H1 (cell line): ENCODE measurements at regions not wholly inside any gene's neighbourhood (a gene's known extent, or its start where the extent isn't known, plus 50 kb on each side); places are given as distances from the start of the nearest gene placed in this dataset.
A peak's percentile ranks its signal among the peaks of the same experiment; 100 is the strongest.

ENCODE experiments used
- CTCF ChIA-PET: fragments of 300-600 bp; sonication (Branson Sonifier 250); formaldehyde crosslinking; loops from one replicate; lab custom pipeline; 2021; ENCODE audit not compliant: partially characterized antibody; lab: Charles Lee
- POLR2A ChIA-PET: fragments of 300-600 bp; sonication (Branson Sonifier 250); formaldehyde crosslinking; loops from one replicate; lab custom pipeline; 2021; ENCODE audit warnings: inconsistent platforms; ENCODE audit not compliant: partially characterized antibody; lab: Charles Lee
- DNase-seq, 2 experiments: peaks; one replicate each; pipeline versions ENCODE4 v3.0.0 to v3.0.0-alpha.2; 2010 to 2022; ENCODE audit warnings: low spot score in 2 of 2, low read depth in 1 of 2, mixed read lengths in 1 of 2
- FAIRE-seq: peaks from 2 replicates; lab custom pipeline; 2011; peaks lifted over from hg19 to GRCh38; lab: Jason Lieb, UNC
- H2AFZ ChIP-seq: 2 replicates; pipeline ENCODE4 v1.8.1; 2012; ENCODE audit warnings: low read length, inconsistent platforms
- H2AK5ac ChIP-seq: 2 replicates; pipeline ENCODE4 v1.6.1; 2013; ENCODE audit warnings: low read depth, low read length
- H2BK120ac ChIP-seq: replicated peaks from 2 replicates; pipeline ENCODE3; 2013; ENCODE audit warnings: low read depth, low read length, inconsistent platforms
- H2BK12ac ChIP-seq: 2 replicates; pipeline ENCODE4 v1.6.1; 2013; ENCODE audit warnings: low read depth, low read length
- H2BK15ac ChIP-seq: 2 replicates; pipeline ENCODE4 v1.6.1; 2013; ENCODE audit warnings: low read length
- H2BK20ac ChIP-seq: 2 replicates; pipeline ENCODE4 v1.6.1; 2013; ENCODE audit warnings: low read length
- H2BK5ac ChIP-seq: 2 replicates; pipeline ENCODE4 v1.6.1; 2013; ENCODE audit warnings: low read depth, low read length
- H3K14ac ChIP-seq: 2 replicates; pipeline ENCODE4 v1.6.1; 2013; ENCODE audit warnings: inconsistent platforms; ENCODE audit not compliant: insufficient read length
- H3K18ac ChIP-seq: 2 replicates; pipeline ENCODE4 v1.6.1; 2013; ENCODE audit warnings: low read length; ENCODE audit errors: extremely low read depth
- H3K23ac ChIP-seq: 2 replicates; pipeline ENCODE4 v1.6.1; 2013; ENCODE audit warnings: inconsistent platforms; ENCODE audit not compliant: insufficient read length
- H3K23me2 ChIP-seq: 2 replicates; pipeline ENCODE4 v1.6.1; 2013; ENCODE audit warnings: low read depth, low read length
- H3K27ac ChIP-seq: 2 replicates; pipeline ENCODE4 v1.6.1; 2011; ENCODE audit warnings: low read depth, low read length, inconsistent platforms
- H3K27me3 ChIP-seq, 4 experiments: replicated peaks in 1 of 4; 1 replicate in 1 of 4; 2 replicates in 3 of 4; pipeline versions ENCODE4 v1.6.1 to v1.8.1; 2011 to 2013; ENCODE audit warnings: low read length in 3 of 4, mild to moderate bottlenecking in 3 of 4, inconsistent platforms in 2 of 4, mixed read lengths in 2 of 4, moderate library complexity in 1 of 4; ENCODE audit not compliant: control insufficient read depth in 3 of 4, insufficient read depth in 3 of 4; ENCODE audit errors: extremely low read depth in 1 of 4
- H3K36me3 ChIP-seq, 4 experiments: 2 replicates each; pipeline versions ENCODE4 v1.6.1 to v1.8.1; 2011 to 2013; ENCODE audit warnings: mild to moderate bottlenecking in 4 of 4, low read length in 3 of 4, moderate library complexity in 2 of 4, control low read depth in 1 of 4, inconsistent platforms in 1 of 4; ENCODE audit not compliant: insufficient read depth in 4 of 4, control insufficient read depth in 2 of 4
- H3K4ac ChIP-seq: replicated peaks from 2 replicates; pipeline ENCODE3; 2013; ENCODE audit warnings: low read length, low read depth, mixed read lengths, inconsistent platforms; ENCODE audit not compliant: insufficient read length
- H3K4me1 ChIP-seq, 4 experiments: replicated peaks in 1 of 4; 1 replicate in 1 of 4; 2 replicates in 3 of 4; pipeline versions ENCODE4 v1.6.1 to v1.8.1; 2011 to 2013; ENCODE audit warnings: low read length in 3 of 4, inconsistent platforms in 2 of 4, mixed read lengths in 1 of 4; ENCODE audit not compliant: insufficient read depth in 4 of 4, control insufficient read depth in 3 of 4
- H3K4me2 ChIP-seq, 2 experiments: 2 replicates each; pipeline versions ENCODE4 v1.6.1 to v1.8.1; 2011 to 2013; ENCODE audit warnings: low read depth in 2 of 2, low read length in 2 of 2, control low read depth in 1 of 2, inconsistent platforms in 1 of 2, mild to moderate bottlenecking in 1 of 2; ENCODE audit not compliant: insufficient read depth in 1 of 2
- H3K4me3 ChIP-seq, 4 experiments: fragments of 200-600, 300-600 bp in 1 of 4; sonication (generic), shearing (Covaris generic), sonication (Bioruptor Twin) in 1 of 4; 2 replicates each; pipeline versions ENCODE4 v1.5.1 to v1.8.1; 2011 to 2016; ENCODE audit warnings: low read length in 4 of 4, low read depth in 3 of 4, control low read depth in 2 of 4, inconsistent platforms in 2 of 4, mild to moderate bottlenecking in 2 of 4, mixed read lengths in 1 of 4, moderate library complexity in 1 of 4; ENCODE audit not compliant: insufficient read depth in 2 of 4; ENCODE audit errors: extremely low read depth in 1 of 4
- H3K56ac ChIP-seq: replicated peaks from 2 replicates; pipeline ENCODE3; 2013; ENCODE audit warnings: low read depth, mild to moderate bottlenecking, mixed read lengths, low read length, inconsistent platforms; ENCODE audit not compliant: insufficient read length
- H3K79me1 ChIP-seq: 2 replicates; pipeline ENCODE4 v1.6.1; 2013; ENCODE audit warnings: low read depth, low read length, control low read depth
- H3K79me2 ChIP-seq, 2 experiments: 2 replicates each; pipeline versions ENCODE4 v1.6.1 to v1.8.1; 2012 to 2013; ENCODE audit warnings: low read length in 2 of 2, mild to moderate bottlenecking in 2 of 2, inconsistent platforms in 1 of 2; ENCODE audit not compliant: insufficient read depth in 2 of 2, control insufficient read depth in 1 of 2
- H3K9ac ChIP-seq, 4 experiments: replicated peaks in 1 of 4; 1 replicate in 1 of 4; 2 replicates in 3 of 4; pipeline versions ENCODE4 v1.6.1 to v1.8.1; 2011 to 2013; ENCODE audit warnings: low read depth in 3 of 4, low read length in 3 of 4, control low read depth in 2 of 4, mild to moderate bottlenecking in 2 of 4, moderate library complexity in 2 of 4, inconsistent platforms in 1 of 4; ENCODE audit errors: extremely low read depth in 1 of 4
- H3K9me3 ChIP-seq, 2 experiments: 2 replicates each; pipeline versions ENCODE4 v1.6.1 to v1.8.1; 2012 to 2013; ENCODE audit warnings: mild to moderate bottlenecking in 2 of 2, moderate library complexity in 2 of 2, control low read depth in 1 of 2, inconsistent platforms in 1 of 2, low read depth in 1 of 2, low read length in 1 of 2, mixed read lengths in 1 of 2; ENCODE audit not compliant: insufficient read depth in 2 of 2
- H4K20me1 ChIP-seq, 2 experiments: replicated peaks in 1 of 2; 2 replicates each; pipeline versions ENCODE3 to v1.8.1; 2011 to 2013; ENCODE audit warnings: inconsistent platforms in 2 of 2, low read length in 2 of 2, mild to moderate bottlenecking in 1 of 2; ENCODE audit not compliant: insufficient read depth in 2 of 2, control insufficient read depth in 1 of 2
- H4K5ac ChIP-seq: 2 replicates; pipeline ENCODE4 v1.6.1; 2013; ENCODE audit warnings: low read length, low read depth, mixed read lengths, inconsistent platforms; ENCODE audit not compliant: insufficient read length
- H4K8ac ChIP-seq: 2 replicates; pipeline ENCODE4 v1.8.0; 2013; ENCODE audit warnings: mild to moderate bottlenecking, moderate library complexity, low read length, inconsistent platforms; ENCODE audit not compliant: insufficient read depth; ENCODE audit errors: extremely low read depth
- H4K91ac ChIP-seq: replicated peaks from 2 replicates; pipeline ENCODE3; 2013; ENCODE audit warnings: low read length, mixed read lengths, inconsistent platforms; ENCODE audit not compliant: insufficient read length
- POLR2AphosphoS5 ChIP-seq: IDR thresholded peaks from 2 replicates; pipeline ENCODE4 v1.6.1; 2011; ENCODE audit warnings: low read depth, low read length
- USF2 ChIP-seq: IDR thresholded peaks from 2 replicates; pipeline ENCODE4 v1.6.1; 2011; ENCODE audit warnings: low read length, improper control_type of control experiment
- WGBS, 2 experiments: shearing (Covaris generic) in 1 of 2; methylation state at CpG; one replicate each; pipeline versions ENCODE4 v1.1.6 to v1.1.7; 2013 to 2015; ENCODE audit warnings: low lambda C conversion rate in 2 of 2, mixed read lengths in 2 of 2, inconsistent platforms in 1 of 2, low coverage in 1 of 2, missing lambda C conversion rate in 1 of 2; ENCODE audit not compliant: insufficient replicate concordance in 2 of 2, insufficient coverage in 1 of 2, insufficient read length in 1 of 2; ENCODE audit errors: extremely low coverage in 1 of 2, missing lambda C conversion rate in 1 of 2; 5-methylcytosine and 5-hydroxymethylcytosine counted together

GRCh38 chr4:179040259-179040658, 1598.0 kb upstream of the AGA start:
- Histone ChIP-seq H3K9me3 (no peaks in the 10 kb centered on the region), H3K9ac (no peak overlapping the region), H2BK120ac (no peak overlapping the region), H3K56ac (no peak overlapping the region), H3K36me3 (no peaks in the 10 kb centered on the region), H4K8ac (no peak overlapping the region), H3K79me1 (no peaks in the 10 kb centered on the region), H4K91ac (no peak overlapping the region), H3K14ac (no peak overlapping the region), H3K27me3 (no peaks in the 10 kb centered on the region), H2BK12ac (no peak overlapping the region), H3K27ac (no peak overlapping the region), H4K20me1 (no peaks in the 10 kb centered on the region), H3K4me1 (peaks cover 0 to 4% (median 0%) of the 10 kb centered on the region in 4 experiments; a peak in 1 of 7 replicates), H4K5ac (no peak overlapping the region), H2BK20ac (no peak overlapping the region), H2BK15ac (no peak overlapping the region), H3K79me2 (no peaks in the 10 kb centered on the region), H3K23me2 (no peaks in the 10 kb centered on the region), H3K23ac (no peak overlapping the region), H2AFZ (peak overlapping the region; percentile 97), H3K4me2 (no peak overlapping the region), H2AK5ac (no peak overlapping the region), H2BK5ac (no peak overlapping the region), H3K18ac (no peak overlapping the region), H3K4me3 (no peak overlapping the region), H3K4ac (no peak overlapping the region)
- POLR2A ChIA-PET, result no interaction called here
- no peak for DNase-seq
- CTCF ChIA-PET, result no interaction called here
- no peak for FAIRE-seq
- 59% methylated on average over 1 of the region's 1 CpG; no CpG with 5 or more reads in 1 of the 2 experiments for whole genome bisulfite sequencing, 2 experiments
- TF ChIP-seq POLR2AphosphoS5, result no peak
- TF ChIP-seq USF2, result peak; percentile 56
